HG03521 (cell line): ENCODE measurements at regions not wholly inside any gene's neighbourhood (a gene's known extent, or its start where the extent isn't known, plus 50 kb on each side); places are given as distances from the start of the nearest gene placed in this dataset.
"Not testable (repeated sequence)": the region's sequence is repeated elsewhere in the genome, so short reads cannot be mapped to it uniquely, and the experiment has no call there.

Experiments
- ATAC-seq: cut with Tn5 transposase; IDR thresholded peaks from one replicate; pipeline ENCODE4 v1.9.1; 2021; ENCODE audit warnings: mild to moderate bottlenecking, moderate library complexity; ENCODE audit not compliant: unreplicated experiment

- no peak for ATAC-seq
These were observed 52.3 kb upstream of the COL5A2 start for GRCh38 chr2:189231719-189232323.

GRCh38 chr2:189232759-189233406 is 53.3 kb upstream of the COL5A2 start:
- no peak for ATAC-seq

- ATAC-seq, result no peak
These were observed 54.0 kb upstream of the COL5A2 start for GRCh38 chr2:189233527-189233926.

- ATAC-seq, result no peak
These were observed 55.4 kb upstream of the COL5A2 start for GRCh38 chr2:189234991-189235390.

GRCh38 chr2:189236066-189236465 is 56.5 kb upstream of the COL5A2 start:
- ATAC-seq, result no peak

GRCh38 chr2:189238903-189239302 is 59.3 kb upstream of the COL5A2 start:
- ATAC-seq, result no peak

GRCh38 chr2:189243843-189244242 is 64.3 kb upstream of the COL5A2 start:
- not testable (repeated sequence) for ATAC-seq

- ATAC-seq, result no peak
These were observed 67.7 kb upstream of the COL5A2 start for GRCh38 chr2:189247276-189247675.

- no peak for ATAC-seq
These were observed 68.6 kb upstream of the COL5A2 start for GRCh38 chr2:189248141-189248540.

- ATAC-seq, result no peak
These were observed 69.6 kb upstream of the COL5A2 start for GRCh38 chr2:189249171-189249570.

GRCh38 chr2:189249901-189250300 is 70.3 kb upstream of the COL5A2 start:
- ATAC-seq, result no peak

- no peak for ATAC-seq
These were observed 73.6 kb upstream of the COL5A2 start for GRCh38 chr2:189252991-189253675.

GRCh38 chr2:189253836-189254235 is 74.3 kb upstream of the COL5A2 start:
- ATAC-seq, result no peak

GRCh38 chr2:189254268-189254883 is 74.8 kb upstream of the COL5A2 start:
- no peak for ATAC-seq

GRCh38 chr2:189255711-189256110 is 76.2 kb upstream of the COL5A2 start:
- ATAC-seq, result no peak

- ATAC-seq, result no peak
These were observed 79.2 kb upstream of the COL5A2 start for GRCh38 chr2:189258616-189259365.

- ATAC-seq, result no peak
These were observed 80.8 kb upstream of the COL5A2 start for GRCh38 chr2:189260361-189260814.

GRCh38 chr2:189261431-189261841 is 81.9 kb upstream of the COL5A2 start:
- ATAC-seq, result no peak

- no peak for ATAC-seq
These were observed 82.4 kb upstream of the COL5A2 start for GRCh38 chr2:189261916-189262315.

GRCh38 chr2:189265696-189266320 is 86.2 kb upstream of the COL5A2 start:
- no peak for ATAC-seq

GRCh38 chr2:189267491-189267890 is 87.9 kb upstream of the COL5A2 start:
- ATAC-seq, result no peak
